Body of pancreas (tissue), 4 donors: ENCODE measurements at regions not wholly inside any gene's neighbourhood (a gene's known extent, or its start where the extent isn't known, plus 50 kb on each side); places are given as distances from the start of the nearest gene placed in this dataset.

ENCODE experiments used
- ATAC-seq: fragments of 150-250 bp; one replicate; pipeline ENCODE4 v1.9.1; 2016
- DNase-seq, 4 donors: peaks; one replicate each; pipeline ENCODE4 v3.0.0-alpha.2; 2019
- H3K27ac ChIP-seq, 4 donors: fragments of 200-600 bp; sonication (generic); 1 replicate in 3 of 4; 2 replicates in 1 of 4; pipeline versions ENCODE4 v1.5.1 to v1.6.1; 2016 to 2019; ENCODE audit warnings: mild to moderate bottlenecking in 1 of 4, mixed read lengths in 1 of 4, moderate library complexity in 1 of 4
- H3K27me3 ChIP-seq, 2 donors: fragments of 200-600 bp; sonication (generic); one replicate each; pipeline ENCODE4 v1.6.0; 2016; ENCODE audit warnings: mild to moderate bottlenecking in 1 of 2
- H3K36me3 ChIP-seq, 2 donors: fragments of 200-600 bp; sonication (generic); replicated peaks in 1 of 2; 2 replicates each; pipeline ENCODE4 v1.5.1; 2016; ENCODE audit warnings: low read depth in 2 of 2; ENCODE audit not compliant: insufficient read depth in 1 of 2
- H3K4me1 ChIP-seq: fragments of 200-600 bp; sonication (generic); one replicate; pipeline ENCODE4 v1.6.0; 2016
- H3K4me3 ChIP-seq, 2 donors: fragments of 200-600 bp; sonication (generic); 1 replicate in 1 of 2; 2 replicates in 1 of 2; pipeline ENCODE4 v1.5.1; 2016 to 2019
- H3K9me3 ChIP-seq, 3 donors: fragments of 200-600 bp; sonication (generic); 1 replicate in 2 of 3; 2 replicates in 1 of 3; pipeline ENCODE4 v1.5.1; 2016
- CTCF ChIP-seq, 7 experiments: fragments of 450-650 bp in 4 of 7; fragments of 200-600 bp in 3 of 7; sonication (generic) in 3 of 7; IDR thresholded peaks; one replicate each; pipeline ENCODE4 v1.5.1; 2016 to 2019; ENCODE audit warnings: antibody characterized with exemption in 7 of 7
- POLR2A ChIP-seq, 3 donors: fragments of 450-650 bp; IDR thresholded peaks; one replicate each; pipeline ENCODE4 v1.6.1; 2016; ENCODE audit warnings: antibody characterized with exemption in 3 of 3, mild to moderate bottlenecking in 2 of 3
- WGBS, 2 donors: methylation state at CpG; one replicate each; pipeline ENCODE4 v1.1.5; 2017; 5-methylcytosine and 5-hydroxymethylcytosine counted together
- intact Hi-C: fragments of 100-400 bp; cut with DNase I; formaldehyde crosslinking; loops from one replicate; pipeline ENCODE4 v1.15.1; 2023

GRCh38 chr15:58257776-58258325 is 119.7 kb downstream of the AQP9 start:
- TF ChIP-seq POLR2A (IDR thresholded peaks at IDR 0.05) (no peak), CTCF (IDR thresholded peaks at IDR 0.05) (no peak)
- DNase-seq (no peak), ATAC-seq (no peak)
- no peaks in the 10 kb centered on the region for H3K27me3 ChIP-seq
- no peaks in the 10 kb centered on the region for H3K4me1 ChIP-seq
- H3K36me3 ChIP-seq: no peaks in the 10 kb centered on the region
- WGBS, 2 donors: 71 to 85% methylated on average over 7 of the region's 7 CpGs
- H3K4me3 ChIP-seq: no peak overlapping the region
- no peak overlapping the region for H3K27ac ChIP-seq
- H3K9me3 ChIP-seq: no peaks in the 10 kb centered on the region
- intact Hi-C loops: no loop called here

GRCh38 chr15:58258501-58259292 is 120.5 kb downstream of the AQP9 start:
- ATAC-seq (no peak), DNase-seq (no peak)
- Histone ChIP-seq H3K36me3 (no peaks in the 10 kb centered on the region), H3K9me3 (no peaks in the 10 kb centered on the region), H3K4me1 (no peaks in the 10 kb centered on the region), H3K27ac (no peak overlapping the region), H3K27me3 (no peaks in the 10 kb centered on the region), H3K4me3 (no peak overlapping the region)
- intact Hi-C loops: no loop called here
- WGBS, 2 donors: 76 to 85% methylated on average over 7 of the region's 7 CpGs
- no peak for TF ChIP-seq CTCF (IDR thresholded peaks at IDR 0.05)
- TF ChIP-seq POLR2A (IDR thresholded peaks at IDR 0.05): no peak

- ATAC-seq (peak; percentile 27), DNase-seq (no peak)
- Histone ChIP-seq H3K9me3 (no peaks in the 10 kb centered on the region), H3K27ac (no peak overlapping the region), H3K36me3 (no peaks in the 10 kb centered on the region), H3K4me3 (no peak overlapping the region), H3K27me3 (no peaks in the 10 kb centered on the region), H3K4me1 (no peaks in the 10 kb centered on the region)
- no peak for TF ChIP-seq CTCF (IDR thresholded peaks at IDR 0.05)
- no peak for TF ChIP-seq POLR2A (IDR thresholded peaks at IDR 0.05)
- 55 to 59% methylated on average over 6 of the region's 6 CpGs for WGBS, 2 donors
- intact Hi-C loops: no loop called here
These were observed 122.1 kb downstream of the AQP9 start for GRCh38 chr15:58260205-58260724.

GRCh38 chr15:58260725-58261267 is 122.6 kb downstream of the AQP9 start:
- 66 to 89% methylated on average over 2 of the region's 2 CpGs for WGBS, 2 donors
- DNase-seq (no peak), ATAC-seq (no peak)
- H3K4me1 ChIP-seq: no peaks in the 10 kb centered on the region
- intact Hi-C loops: no loop called here
- no peak overlapping the region for H3K27ac ChIP-seq
- no peaks in the 10 kb centered on the region for H3K27me3 ChIP-seq
- no peak for TF ChIP-seq CTCF (IDR thresholded peaks at IDR 0.05)
- TF ChIP-seq POLR2A (IDR thresholded peaks at IDR 0.05): no peak
- H3K9me3 ChIP-seq: no peaks in the 10 kb centered on the region
- no peak overlapping the region for H3K4me3 ChIP-seq
- H3K36me3 ChIP-seq: no peaks in the 10 kb centered on the region
